ENCODE measurements at regions not wholly inside any gene's neighbourhood (a gene's known extent, or its start where the extent isn't known, plus 50 kb on each side); places are given as distances from the start of the nearest gene placed in this dataset.
A peak's percentile ranks its signal among the peaks of the same experiment; 100 is the strongest.

DNA sequence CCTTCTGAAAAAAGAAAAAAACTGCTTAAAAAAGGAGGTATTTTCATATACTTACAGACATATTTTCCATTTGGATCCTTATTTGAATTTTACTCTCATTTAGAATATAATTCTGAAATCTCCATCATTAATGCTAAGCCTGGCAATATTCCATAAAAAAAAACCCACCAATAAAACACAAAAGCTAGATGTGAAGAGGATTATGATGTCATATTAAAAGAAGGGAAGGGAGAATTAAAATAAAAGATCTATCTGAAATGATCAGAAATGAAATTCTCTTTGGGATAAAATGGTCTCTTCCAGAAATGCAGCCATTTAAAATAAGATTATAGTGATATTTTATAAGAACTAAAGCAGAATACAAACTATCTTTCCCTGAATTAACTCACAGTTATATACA lies 206.7 kb upstream of the CAMK1G start:
- no peak for DNase-seq
- no peak overlapping the region for H2AFZ ChIP-seq (ENCODE audit: insufficient read depth, low read depth, low read length, poor library complexity, severe bottlenecking)
- no peaks in the 10 kb centered on the region for H3K4me1 ChIP-seq (ENCODE audit: control insufficient read depth in 1 of 2, insufficient read depth in 2 of 2, low read length in 2 of 2)

DNA sequence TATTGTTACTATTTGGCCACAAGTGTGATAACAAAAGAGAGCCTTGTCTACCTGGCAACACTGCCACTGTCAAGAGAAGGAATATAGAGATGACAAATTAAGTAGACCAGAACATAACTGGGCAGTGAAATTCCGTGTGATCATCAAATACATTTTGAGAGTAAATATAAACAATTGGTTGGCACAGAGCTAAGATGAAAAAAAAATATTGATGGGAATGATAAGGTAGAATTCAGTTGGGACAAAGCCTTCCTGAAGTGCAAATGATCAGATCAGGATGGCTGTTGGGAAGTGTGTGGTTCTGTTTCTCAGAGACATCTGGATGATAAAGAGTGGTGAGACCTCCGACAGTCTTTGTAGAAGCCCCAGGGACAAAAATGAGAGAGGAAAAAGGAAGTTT lies 205.5 kb upstream of the CAMK1G start:
- Mint-ChIP-seq H3K27me3 (ENCODE audit: low read depth in 3 of 3) (peaks cover 1 to 2% (median 1%) of the 10 kb centered on the region in 3 donors), H3K36me3 (no peaks in the 10 kb centered on the region), H3K4me3 (no peak overlapping the region), H3K9me3 (no peaks in the 10 kb centered on the region), H3K4me1 (peaks cover 6% of the 10 kb centered on the region), H3K27ac (peak overlapping the region in 1 of 7 donors; percentile 38)
- Histone ChIP-seq H3K36me3 (replicated peaks in 1 of 2; ENCODE audit: control insufficient read depth in 1 of 2, insufficient read depth in 2 of 2, low read length in 2 of 2) (no peaks in the 10 kb centered on the region), H3K4me1 (ENCODE audit: control insufficient read depth in 1 of 2, insufficient read depth in 2 of 2, low read length in 2 of 2) (no peaks in the 10 kb centered on the region), H3K27ac (ENCODE audit: low read depth in 1 of 2, low read length in 2 of 2) (no peak overlapping the region), H3K9me3 (replicated peaks in 1 of 2; ENCODE audit: control insufficient read depth in 1 of 2, insufficient read depth in 1 of 2, low read length in 2 of 2) (no peaks in the 10 kb centered on the region), H3K79me2 (ENCODE audit: insufficient read depth, low read length) (no peaks in the 10 kb centered on the region), H2AFZ (ENCODE audit: insufficient read depth, low read depth, low read length, poor library complexity, severe bottlenecking) (no peak overlapping the region), H3K9ac (ENCODE audit: insufficient read depth, low read length, poor library complexity, severe bottlenecking) (no peak overlapping the region), H3K4me2 (replicated peaks; ENCODE audit: extremely low read depth, low read length, poor library complexity, severe bottlenecking) (no peak overlapping the region), H4K20me1 (ENCODE audit: insufficient read depth, low read length) (no peaks in the 10 kb centered on the region), H3K27me3 (ENCODE audit: control insufficient read depth in 2 of 2, insufficient read depth in 2 of 2, low read length in 2 of 2) (no peaks in the 10 kb centered on the region), H3K4me3 (replicated peaks in 1 of 3; ENCODE audit: low read depth in 2 of 3, low read length in 3 of 3) (no peak overlapping the region)
- 42% methylated on average over 2 of the region's 2 CpGs for WGBS (ENCODE audit: insufficient coverage)
- DNase-seq = no peak
- TF ChIP-seq, protein P1, sequence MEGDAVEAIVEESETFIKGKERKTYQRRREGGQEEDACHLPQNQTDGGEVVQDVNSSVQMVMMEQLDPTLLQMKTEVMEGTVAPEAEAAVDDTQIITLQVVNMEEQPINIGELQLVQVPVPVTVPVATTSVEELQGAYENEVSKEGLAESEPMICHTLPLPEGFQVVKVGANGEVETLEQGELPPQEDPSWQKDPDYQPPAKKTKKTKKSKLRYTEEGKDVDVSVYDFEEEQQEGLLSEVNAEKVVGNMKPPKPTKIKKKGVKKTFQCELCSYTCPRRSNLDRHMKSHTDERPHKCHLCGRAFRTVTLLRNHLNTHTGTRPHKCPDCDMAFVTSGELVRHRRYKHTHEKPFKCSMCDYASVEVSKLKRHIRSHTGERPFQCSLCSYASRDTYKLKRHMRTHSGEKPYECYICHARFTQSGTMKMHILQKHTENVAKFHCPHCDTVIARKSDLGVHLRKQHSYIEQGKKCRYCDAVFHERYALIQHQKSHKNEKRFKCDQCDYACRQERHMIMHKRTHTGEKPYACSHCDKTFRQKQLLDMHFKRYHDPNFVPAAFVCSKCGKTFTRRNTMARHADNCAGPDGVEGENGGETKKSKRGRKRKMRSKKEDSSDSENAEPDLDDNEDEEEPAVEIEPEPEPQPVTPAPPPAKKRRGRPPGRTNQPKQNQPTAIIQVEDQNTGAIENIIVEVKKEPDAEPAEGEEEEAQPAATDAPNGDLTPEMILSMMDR (IDR thresholded peaks at IDR 0.05) = no peak
- intact Hi-C loops (cut with micrococcal nuclease) = no loop called here

More for the DNA sequence above, 206.7 kb upstream of the CAMK1G start:
- Histone ChIP-seq H3K27ac (ENCODE audit: low read depth in 1 of 2, low read length in 2 of 2) (no peak overlapping the region), H3K79me2 (ENCODE audit: insufficient read depth, low read length) (no peaks in the 10 kb centered on the region), H3K9ac (ENCODE audit: insufficient read depth, low read length, poor library complexity, severe bottlenecking) (no peak overlapping the region), H4K20me1 (ENCODE audit: insufficient read depth, low read length) (no peaks in the 10 kb centered on the region), H3K9me3 (replicated peaks in 1 of 2; ENCODE audit: control insufficient read depth in 1 of 2, insufficient read depth in 1 of 2, low read length in 2 of 2) (no peaks in the 10 kb centered on the region), H3K27me3 (ENCODE audit: control insufficient read depth in 2 of 2, insufficient read depth in 2 of 2, low read length in 2 of 2) (no peaks in the 10 kb centered on the region), H3K4me2 (replicated peaks; ENCODE audit: extremely low read depth, low read length, poor library complexity, severe bottlenecking) (no peak overlapping the region), H3K4me3 (replicated peaks in 1 of 3; ENCODE audit: low read depth in 2 of 3, low read length in 3 of 3) (no peak overlapping the region), H3K36me3 (replicated peaks in 1 of 2; ENCODE audit: control insufficient read depth in 1 of 2, insufficient read depth in 2 of 2, low read length in 2 of 2) (no peaks in the 10 kb centered on the region)
- TF ChIP-seq, protein P1 (IDR thresholded peaks at IDR 0.05) = no peak
- Mint-ChIP-seq H3K27ac (no peak overlapping the region), H3K4me1 (peaks cover 2% of the 10 kb centered on the region), H3K36me3 (no peaks in the 10 kb centered on the region), H3K27me3 (ENCODE audit: low read depth in 3 of 3) (peaks cover 1 to 2% (median 1%) of the 10 kb centered on the region in 3 donors), H3K9me3 (no peaks in the 10 kb centered on the region), H3K4me3 (no peak overlapping the region)
- intact Hi-C loops (cut with micrococcal nuclease) = no loop called here
